Colonic mucosa (tissue), 4 donors: ENCODE measurements at regions not wholly inside any gene's neighbourhood (a gene's known extent, or its start where the extent isn't known, plus 50 kb on each side); places are given as distances from the start of the nearest gene placed in this dataset.

Experiments
- DNase-seq: peaks from one replicate; pipeline ENCODE4 v3.0.0-alpha.2; 2020
- H3K27ac ChIP-seq: fragments of 200-600 bp; one replicate; pipeline ENCODE4 v1.8.0; 2021
- H3K27me3 ChIP-seq: fragments of 200-600 bp; one replicate; pipeline ENCODE4 v1.8.0; 2021
- H3K36me3 ChIP-seq: fragments of 200-600 bp; one replicate; pipeline ENCODE4 v1.8.0; 2021
- H3K4me1 ChIP-seq: fragments of 200-600 bp; one replicate; pipeline ENCODE4 v1.8.0; 2021; ENCODE audit warnings: mild to moderate bottlenecking
- H3K4me3 ChIP-seq: fragments of 200-600 bp; one replicate; pipeline ENCODE4 v1.8.0; 2021
- H3K9ac ChIP-seq, 2 donors: one replicate each; pipeline ENCODE4 v1.7.0; 2013; ENCODE audit warnings: control low read depth in 2 of 2, low read depth in 2 of 2, low read length in 2 of 2
- H3K9me3 ChIP-seq: fragments of 200-600 bp; one replicate; pipeline ENCODE4 v1.8.0; 2021
- intact Hi-C: fragments of 100-400 bp; cut with DNase I; formaldehyde crosslinking; loops from one replicate; pipeline ENCODE4 v1.14.1; 2022
- TF ChIP-seq, protein P1 (sequence below): fragments of 200-600 bp; IDR thresholded peaks from one replicate; pipeline ENCODE4 v1.8.0; 2022; ENCODE audit warnings: antibody characterized with exemption, mild to moderate bottlenecking
- donor health status: healthy.
- donor health status: DM: no; HTN: no; CAD: no.
- donor health status: DM: no; HTN: no; CAD: no.

DNA sequence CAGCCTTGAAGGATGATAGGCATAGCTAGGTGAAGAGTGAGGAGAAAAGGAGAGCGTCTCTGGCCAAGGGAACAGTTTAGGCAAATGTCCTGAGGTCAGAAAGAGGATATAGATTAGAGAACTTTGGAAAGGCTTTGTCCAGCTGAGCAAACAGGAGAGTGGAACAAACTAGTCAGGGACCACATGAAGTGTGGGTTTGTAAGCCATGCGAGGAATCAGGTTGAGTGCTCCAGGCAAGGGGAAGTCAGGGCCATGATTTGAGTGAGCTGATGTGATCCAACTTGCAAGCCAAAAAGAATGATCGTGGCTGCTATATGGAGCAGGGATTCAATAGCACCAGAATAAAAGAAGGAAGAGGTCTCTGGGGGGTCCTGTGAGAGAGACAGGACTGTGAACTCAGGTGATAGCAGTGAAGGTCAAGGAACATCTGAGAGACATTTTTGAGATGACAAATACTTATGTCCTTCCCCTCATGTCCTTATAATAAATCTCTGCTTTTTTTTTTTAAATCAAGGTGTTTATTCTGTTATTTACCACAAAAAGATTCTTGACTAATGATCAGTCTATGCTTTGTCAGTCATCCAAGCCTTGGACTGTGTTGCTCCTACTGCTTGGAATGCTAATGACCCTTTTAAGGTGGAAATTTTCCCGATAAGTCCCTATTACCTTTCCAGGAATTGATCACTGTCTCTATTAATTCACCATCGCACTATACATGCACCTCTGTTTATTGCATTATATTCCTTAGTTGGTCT is 472.6 kb downstream of the TXNL1 start:
- no peaks in the 10 kb centered on the region for H3K36me3 ChIP-seq
- no peak overlapping the region for H3K9ac ChIP-seq
- H3K27me3 ChIP-seq, result no peaks in the 10 kb centered on the region
- no peaks in the 10 kb centered on the region for H3K4me1 ChIP-seq
- no peak for DNase-seq
- TF ChIP-seq, protein P1, sequence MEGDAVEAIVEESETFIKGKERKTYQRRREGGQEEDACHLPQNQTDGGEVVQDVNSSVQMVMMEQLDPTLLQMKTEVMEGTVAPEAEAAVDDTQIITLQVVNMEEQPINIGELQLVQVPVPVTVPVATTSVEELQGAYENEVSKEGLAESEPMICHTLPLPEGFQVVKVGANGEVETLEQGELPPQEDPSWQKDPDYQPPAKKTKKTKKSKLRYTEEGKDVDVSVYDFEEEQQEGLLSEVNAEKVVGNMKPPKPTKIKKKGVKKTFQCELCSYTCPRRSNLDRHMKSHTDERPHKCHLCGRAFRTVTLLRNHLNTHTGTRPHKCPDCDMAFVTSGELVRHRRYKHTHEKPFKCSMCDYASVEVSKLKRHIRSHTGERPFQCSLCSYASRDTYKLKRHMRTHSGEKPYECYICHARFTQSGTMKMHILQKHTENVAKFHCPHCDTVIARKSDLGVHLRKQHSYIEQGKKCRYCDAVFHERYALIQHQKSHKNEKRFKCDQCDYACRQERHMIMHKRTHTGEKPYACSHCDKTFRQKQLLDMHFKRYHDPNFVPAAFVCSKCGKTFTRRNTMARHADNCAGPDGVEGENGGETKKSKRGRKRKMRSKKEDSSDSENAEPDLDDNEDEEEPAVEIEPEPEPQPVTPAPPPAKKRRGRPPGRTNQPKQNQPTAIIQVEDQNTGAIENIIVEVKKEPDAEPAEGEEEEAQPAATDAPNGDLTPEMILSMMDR, result no peak
- intact Hi-C loops, result no loop called here
- no peak overlapping the region for H3K4me3 ChIP-seq
- no peaks in the 10 kb centered on the region for H3K9me3 ChIP-seq
- no peak overlapping the region for H3K27ac ChIP-seq

DNA sequence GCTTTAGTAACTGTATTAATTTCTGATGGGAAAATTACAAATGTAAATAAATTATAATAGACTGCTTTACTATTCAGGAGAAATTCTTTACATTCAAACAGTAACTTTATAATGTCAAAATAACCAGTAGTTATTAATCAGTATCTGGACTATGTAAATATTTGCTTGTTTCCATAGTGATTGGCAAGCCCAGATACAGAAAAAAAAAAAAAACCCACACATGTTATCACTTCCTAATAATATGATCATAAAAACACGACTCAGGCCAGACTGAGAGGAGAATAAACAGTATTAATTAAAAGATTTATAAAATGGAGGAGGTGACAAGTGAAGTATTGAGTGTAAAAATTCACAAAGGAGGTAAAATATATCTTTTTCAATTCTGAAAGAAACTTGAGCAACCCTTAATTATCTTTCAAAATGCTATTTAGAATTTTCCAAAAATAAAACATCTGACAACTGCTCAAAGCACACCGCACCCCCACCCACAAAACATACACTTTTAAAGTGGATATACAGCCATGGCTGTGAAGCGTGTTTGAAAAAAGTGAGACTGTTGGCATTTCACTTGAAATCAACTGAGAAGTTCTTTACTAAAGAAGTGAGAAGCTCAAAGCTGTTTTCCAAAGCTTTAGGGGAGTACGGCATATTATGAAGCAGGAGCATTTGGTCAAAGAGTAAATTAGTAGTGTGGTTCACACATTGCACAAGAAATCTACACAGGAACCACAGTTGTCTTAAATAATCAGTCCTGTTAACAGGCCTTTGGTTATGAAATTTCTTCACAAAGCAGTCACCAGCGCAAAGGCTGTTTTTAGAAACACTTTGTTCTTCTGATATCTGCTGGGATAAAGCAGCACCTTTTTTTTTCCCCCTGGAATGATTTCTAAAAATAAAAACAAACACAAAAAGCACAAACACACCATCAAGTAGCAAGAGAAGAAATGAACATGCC is 475.8 kb downstream of the TXNL1 start:
- no peak overlapping the region for H3K27ac ChIP-seq
- no peak overlapping the region for H3K9ac ChIP-seq

DNA sequence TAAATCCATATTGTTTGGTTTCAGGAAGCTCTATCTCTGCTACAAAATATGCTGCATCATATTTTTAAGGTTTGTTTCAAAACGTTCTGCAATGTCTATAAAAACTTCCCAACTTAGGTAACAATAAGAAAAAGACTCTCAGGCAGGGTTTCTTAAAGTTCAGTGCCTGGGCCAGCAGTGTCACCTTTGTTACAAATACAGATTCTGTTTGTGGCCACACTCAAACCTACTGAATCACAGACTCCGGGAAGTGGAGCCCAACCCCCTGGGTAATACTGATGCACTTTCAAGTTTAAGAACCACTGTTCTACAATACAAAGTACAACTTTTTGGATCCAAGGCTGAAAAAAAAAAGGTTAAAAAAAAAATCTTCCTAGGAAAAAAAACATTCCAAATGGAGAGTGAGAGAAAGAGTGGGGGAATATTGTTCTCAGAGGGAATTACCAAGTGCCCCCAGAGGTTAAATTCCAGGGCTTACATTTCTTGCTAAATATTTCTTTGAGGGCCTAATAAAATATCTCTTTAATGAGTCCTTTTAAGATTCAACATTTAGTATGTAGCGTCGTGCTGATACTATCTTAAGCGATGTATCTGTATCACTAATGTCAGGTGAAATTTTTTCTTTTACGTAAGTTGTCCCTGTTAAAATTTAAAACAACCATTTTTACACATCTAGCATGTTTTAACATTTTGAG is 476.7 kb downstream of the TXNL1 start:
- no peak for DNase-seq
- H3K27me3 ChIP-seq, result no peaks in the 10 kb centered on the region
- H3K9ac ChIP-seq, result no peak overlapping the region
- no peaks in the 10 kb centered on the region for H3K36me3 ChIP-seq
- TF ChIP-seq, protein P1, result no peak
- no peaks in the 10 kb centered on the region for H3K9me3 ChIP-seq
- H3K4me1 ChIP-seq, result no peaks in the 10 kb centered on the region
- intact Hi-C loops, result no loop called here
- no peak overlapping the region for H3K4me3 ChIP-seq
- H3K27ac ChIP-seq, result no peak overlapping the region

More for the DNA sequence above, 475.8 kb downstream of the TXNL1 start:
- no peaks in the 10 kb centered on the region for H3K36me3 ChIP-seq
- no peak overlapping the region for H3K4me3 ChIP-seq
- TF ChIP-seq, protein P1, result no peak
- no peaks in the 10 kb centered on the region for H3K4me1 ChIP-seq
- intact Hi-C loops, result no loop called here
- DNase-seq, result no peak
- no peaks in the 10 kb centered on the region for H3K27me3 ChIP-seq
- H3K9me3 ChIP-seq, result no peaks in the 10 kb centered on the region

DNA sequence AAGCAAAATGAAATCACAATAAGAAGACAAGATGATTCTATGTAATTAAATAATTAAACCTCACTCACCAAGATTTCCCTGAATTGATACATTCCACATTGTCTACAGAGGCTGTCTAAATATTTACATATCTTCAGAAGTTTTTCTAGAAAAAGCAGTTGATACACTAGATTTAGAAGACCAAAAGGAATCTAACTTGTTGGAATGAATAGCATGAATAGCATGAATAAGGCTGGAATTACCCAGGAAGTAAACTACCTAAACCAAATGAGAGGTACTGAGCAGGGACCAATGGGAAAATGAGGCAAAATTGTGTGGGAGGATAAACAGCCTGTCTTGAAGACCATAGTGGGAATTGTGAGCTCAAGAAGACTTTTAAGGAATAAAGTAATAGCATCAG is 479.7 kb downstream of the TXNL1 start:
- H3K27me3 ChIP-seq, result no peaks in the 10 kb centered on the region
- no peak for DNase-seq

DNA sequence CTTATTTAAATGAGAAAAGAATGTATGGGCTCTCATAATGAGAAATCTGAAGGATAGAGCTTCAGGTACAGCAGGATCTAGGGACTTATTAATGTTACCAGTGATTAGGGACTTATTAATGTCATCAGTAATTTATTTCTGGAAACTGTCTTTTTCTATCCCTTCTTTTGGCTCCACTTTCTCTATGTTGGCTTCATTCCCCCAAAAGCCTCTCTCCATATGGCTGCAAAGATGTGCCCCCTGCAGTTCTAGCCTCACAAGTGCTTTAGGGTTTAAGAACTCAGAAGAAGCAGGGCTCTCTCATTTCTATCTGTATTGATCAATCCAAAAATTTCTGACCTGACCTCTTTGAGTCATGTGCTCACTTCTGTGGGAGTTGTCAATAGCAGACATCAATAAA is 480.9 kb downstream of the TXNL1 start:
- Histone ChIP-seq H3K9ac (no peak overlapping the region), H3K36me3 (no peaks in the 10 kb centered on the region), H3K4me3 (no peak overlapping the region), H3K9me3 (no peaks in the 10 kb centered on the region), H3K4me1 (no peaks in the 10 kb centered on the region), H3K27ac (no peak overlapping the region), H3K27me3 (no peaks in the 10 kb centered on the region)
- TF ChIP-seq, protein P1, result no peak
- intact Hi-C loops, result no loop called here
- DNase-seq, result no peak

More for the DNA sequence above, 479.7 kb downstream of the TXNL1 start:
- H3K36me3 ChIP-seq, result no peaks in the 10 kb centered on the region
- intact Hi-C loops, result no loop called here
- no peak overlapping the region for H3K9ac ChIP-seq
- no peaks in the 10 kb centered on the region for H3K9me3 ChIP-seq
- TF ChIP-seq, protein P1, result no peak
- no peak overlapping the region for H3K27ac ChIP-seq
- H3K4me3 ChIP-seq, result no peak overlapping the region
- no peaks in the 10 kb centered on the region for H3K4me1 ChIP-seq
